Stomach (tissue), 8 donors: ENCODE measurements at regions not wholly inside any gene's neighbourhood (a gene's known extent, or its start where the extent isn't known, plus 50 kb on each side); places are given as distances from the start of the nearest gene placed in this dataset.

Experiments used
- DNase-seq, 2 donors: peaks; one replicate each; pipeline versions ENCODE4 v3.0.0 to v3.0.0-alpha.2; 2013 to 2019
- H3K27ac ChIP-seq, 5 donors: fragments of 200-600 bp in 4 of 5; sonication (generic) in 4 of 5; one replicate each; pipeline ENCODE4 v1.5.1; 2013 to 2019; ENCODE audit warnings: mild to moderate bottlenecking in 1 of 5, moderate library complexity in 1 of 5
- H3K27me3 ChIP-seq, 3 donors: fragments of 200-600 bp; sonication (generic); one replicate each; pipeline ENCODE4 v1.5.1; 2017 to 2019; ENCODE audit warnings: mixed run types in 1 of 3
- H3K36me3 ChIP-seq, 4 donors: fragments of 200-600 bp; sonication (generic); 1 replicate in 3 of 4; 2 replicates in 1 of 4; pipeline ENCODE4 v1.5.1; 2016 to 2019
- H3K4me1 ChIP-seq, 4 donors: fragments of 200-600 bp; sonication (generic); one replicate each; pipeline ENCODE4 v1.5.1; 2016 to 2019
- H3K4me3 ChIP-seq, 4 donors: fragments of 200-600 bp; sonication (generic) in 3 of 4; one replicate each; pipeline ENCODE4 v1.5.1; 2016 to 2019; ENCODE audit warnings: mild to moderate bottlenecking in 1 of 4
- H3K9me3 ChIP-seq, 4 donors: fragments of 200-600 bp; sonication (generic); one replicate each; pipeline ENCODE4 v1.5.1; 2016 to 2019
- CTCF ChIP-seq, 7 experiments: fragments of 450-650 bp in 4 of 7; fragments of 200-600 bp in 3 of 7; sonication (generic) in 3 of 7; IDR thresholded peaks; one replicate each; pipeline ENCODE4 v1.5.1; 2016 to 2019; ENCODE audit warnings: antibody characterized with exemption in 7 of 7, control low read depth in 2 of 7, mild to moderate bottlenecking in 1 of 7
- EP300 ChIP-seq: sonication (generic); formaldehyde crosslinking; IDR thresholded peaks from one replicate; pipeline ENCODE4 v1.6.1; 2017; ENCODE audit warnings: antibody characterized with exemption
- POLR2A ChIP-seq, 4 donors: fragments of 450-650 bp; IDR thresholded peaks; one replicate each; pipeline ENCODE4 v1.6.1; 2016; ENCODE audit warnings: antibody characterized with exemption in 4 of 4, control low read depth in 2 of 4, mild to moderate bottlenecking in 1 of 4, moderate library complexity in 1 of 4
- POLR2AphosphoS5 ChIP-seq, 3 donors: sonication (generic); formaldehyde crosslinking; IDR thresholded peaks; one replicate each; pipeline ENCODE4 v1.6.1; 2016; ENCODE audit warnings: antibody characterized with exemption in 3 of 3
- WGBS, 5 donors: extraction: QIAGEN DNeasy Blood & Tissue Kit in 3 of 5; methylation state at CpG; one replicate each; pipeline versions ENCODE4 v1.1.5 to v1.1.7; 2013 to 2018; 5-methylcytosine and 5-hydroxymethylcytosine counted together
- intact Hi-C: fragments of 100-400 bp; cut with DNase I; formaldehyde crosslinking; loops from one replicate; pipeline ENCODE4 v1.15.1; 2023; ENCODE audit warnings: low total_unique reads
- donor health status: healthy with polysubstance abuse.
- donor health status: Bipolar disorder and iron deficiency.
- donor health status: healthy.

GRCh38 chr3:147153830-147154539, 252.4 kb downstream of the ZIC4 start:
- Histone ChIP-seq H3K27me3 (no peaks in the 10 kb centered on the region), H3K36me3 (no peaks in the 10 kb centered on the region), H3K4me1 (no peaks in the 10 kb centered on the region), H3K4me3 (no peak overlapping the region), H3K9me3 (peaks cover 0 to 19% (median 15%) of the 10 kb centered on the region in 4 donors), H3K27ac (no peak overlapping the region)
- 85 to 94% (median 92%) methylated on average over 9 to 30 of the region's 30 CpGs for WGBS, 5 donors
- TF ChIP-seq POLR2A (IDR thresholded peaks at IDR 0.05) (no peak), CTCF (IDR thresholded peaks at IDR 0.05) (no peak), POLR2AphosphoS5 (IDR thresholded peaks at IDR 0.05) (no peak), EP300 (no peak)
- intact Hi-C loops, result no loop called here
- no peak for DNase-seq

DNA sequence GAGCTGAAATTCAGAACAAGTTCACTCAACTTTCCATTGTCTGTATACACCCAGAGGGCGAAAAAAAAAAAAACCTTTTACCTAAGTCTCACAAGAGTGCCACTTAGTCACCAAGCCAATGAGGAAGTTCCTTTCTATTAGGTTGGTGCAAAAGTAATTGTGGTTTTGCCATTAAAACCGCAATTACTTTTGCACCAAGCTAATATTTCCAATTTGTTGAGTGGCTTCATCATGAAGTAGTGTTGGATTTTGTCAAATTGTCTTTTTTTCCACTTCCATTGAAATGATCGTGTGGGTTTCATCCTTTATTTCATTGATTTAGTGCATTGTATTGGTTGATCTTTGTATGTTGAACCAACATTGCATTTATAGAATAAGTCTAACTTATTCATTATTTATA, 253.9 kb downstream of the ZIC4 start:
- H3K36me3 ChIP-seq, result no peaks in the 10 kb centered on the region
- peaks cover 0 to 19% (median 15%) of the 10 kb centered on the region in 4 donors for H3K9me3 ChIP-seq
- DNase-seq, result no peak
- no peak for TF ChIP-seq CTCF (IDR thresholded peaks at IDR 0.05)
- no peak for TF ChIP-seq POLR2A (IDR thresholded peaks at IDR 0.05)
- TF ChIP-seq EP300, result no peak
- no peak for TF ChIP-seq POLR2AphosphoS5 (IDR thresholded peaks at IDR 0.05)
- intact Hi-C loops, result no loop called here
- no peaks in the 10 kb centered on the region for H3K27me3 ChIP-seq
- no peak overlapping the region for H3K27ac ChIP-seq
- H3K4me1 ChIP-seq, result no peaks in the 10 kb centered on the region
- no peak overlapping the region for H3K4me3 ChIP-seq
- WGBS, 5 donors, result 62 to 80% (median 74%) methylated on average over 3 of the region's 3 CpGs

DNA sequence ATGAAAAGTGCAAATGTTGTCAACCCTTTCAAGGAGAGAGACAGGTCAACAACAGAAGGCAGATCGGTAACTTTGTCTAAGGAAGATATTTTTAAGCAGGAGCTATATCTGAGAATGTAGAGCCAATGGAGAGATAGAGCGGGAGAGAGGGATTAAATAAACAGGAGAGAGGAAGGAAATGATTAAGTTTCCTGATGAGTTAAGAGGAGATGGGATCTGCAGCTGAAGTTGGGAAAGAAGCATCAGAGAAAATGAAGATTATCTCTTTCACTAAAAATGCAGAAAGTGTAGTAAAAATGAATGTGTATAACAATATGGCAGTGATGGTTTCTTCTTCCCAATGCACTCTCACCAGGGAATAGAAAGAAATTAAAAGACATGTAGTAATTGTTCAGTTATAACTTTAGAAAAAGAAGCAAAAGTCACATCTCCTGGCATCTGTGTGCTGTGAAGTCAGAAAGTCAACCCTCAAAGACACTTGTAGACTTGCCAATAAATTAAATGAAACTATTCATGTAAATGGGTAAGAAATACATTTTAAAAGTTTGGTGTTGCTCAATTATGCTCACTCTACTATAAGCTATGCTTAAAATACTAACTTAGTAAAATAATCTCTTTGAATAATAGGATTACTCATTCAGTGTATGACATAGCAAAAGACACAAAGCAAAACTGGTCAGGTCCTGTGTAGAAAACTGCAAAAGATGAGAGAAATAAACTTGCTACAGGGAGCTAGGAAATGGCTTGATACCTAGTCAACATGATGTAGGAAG, 264.6 kb downstream of the ZIC4 start:
- TF ChIP-seq POLR2A (IDR thresholded peaks at IDR 0.05) (no peak), POLR2AphosphoS5 (IDR thresholded peaks at IDR 0.05) (no peak), CTCF (IDR thresholded peaks at IDR 0.05) (no peak), EP300 (no peak)
- Histone ChIP-seq H3K4me3 (no peak overlapping the region), H3K36me3 (no peaks in the 10 kb centered on the region), H3K4me1 (no peaks in the 10 kb centered on the region), H3K9me3 (no peaks in the 10 kb centered on the region), H3K27ac (no peak overlapping the region), H3K27me3 (no peaks in the 10 kb centered on the region)
- WGBS, 5 donors, result 67 to 75% (median 71%) methylated on average over 2 of the region's 2 CpGs
- DNase-seq, result no peak
- intact Hi-C loops, result no loop called here

DNA sequence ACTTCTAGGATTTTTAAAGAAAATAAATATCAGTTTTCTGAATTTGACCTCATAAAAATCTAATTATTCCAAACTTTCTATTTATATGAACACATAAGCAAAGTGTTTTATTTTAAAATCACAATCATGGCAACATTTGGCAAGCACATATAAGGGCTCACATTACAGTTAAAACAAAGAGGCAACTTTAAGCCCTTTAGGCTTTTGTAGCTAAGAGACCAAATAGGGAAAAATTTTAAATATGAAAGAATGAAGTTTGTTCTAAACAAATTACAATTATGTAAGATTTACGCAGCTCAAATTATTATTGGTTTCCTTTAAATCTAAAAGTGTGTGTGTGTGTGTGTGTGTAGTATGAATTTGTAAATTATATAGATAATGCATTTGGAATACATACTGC, 267.0 kb downstream of the ZIC4 start:
- Histone ChIP-seq H3K4me3 (no peak overlapping the region), H3K9me3 (peaks cover 0 to 9% (median 3%) of the 10 kb centered on the region in 4 donors), H3K27me3 (no peaks in the 10 kb centered on the region), H3K4me1 (no peaks in the 10 kb centered on the region), H3K36me3 (no peaks in the 10 kb centered on the region), H3K27ac (no peak overlapping the region)
- no peak for TF ChIP-seq POLR2AphosphoS5 (IDR thresholded peaks at IDR 0.05)
- TF ChIP-seq EP300, result no peak
- no peak for TF ChIP-seq CTCF (IDR thresholded peaks at IDR 0.05)
- no peak for TF ChIP-seq POLR2A (IDR thresholded peaks at IDR 0.05)
- intact Hi-C loops, result no loop called here
- WGBS, 5 donors, result 76 to 90% (median 84%) methylated on average over 1 of the region's 1 CpG
- no peak for DNase-seq
